ENCODE measurements at regions not wholly inside any gene's neighbourhood (a gene's known extent, or its start where the extent isn't known, plus 50 kb on each side); places are given as distances from the start of the nearest gene placed in this dataset.

Small RNA genes in the stretch of these regions (small RNA-seq; reads per million reads assigned to genes)
- 0 reads per million in 7 experiments for gene MIR8070

Measured in SK-N-SH (cell line).